Activated CD4-positive, alpha-beta memory T cell treated with anti-CD3 and anti-CD28 coated beads, Interleukin-2, amount 10 ng/mL, durations not matched to agents 7 days and 5 days (primary cell): ENCODE measurements at regions not wholly inside any gene's neighbourhood (a gene's known extent, or its start where the extent isn't known, plus 50 kb on each side); places are given as distances from the start of the nearest gene placed in this dataset.

Experiments
- CTCF ChIA-PET: fragments of 350-600 bp; sonication (Branson Sonifier 250); formaldehyde crosslinking; loops from one replicate; lab custom pipeline; 2021; ENCODE audit warnings: antibody characterized with exemption, inconsistent platforms; lab: Charles Lee
- POLR2A ChIA-PET: fragments of 350-600 bp; sonication (Branson Sonifier 250); formaldehyde crosslinking; loops from one replicate; lab custom pipeline; 2021; ENCODE audit warnings: antibody characterized with exemption; lab: Charles Lee
- DNase-seq: peaks from one replicate; pipeline ENCODE4 v3.0.0-alpha.2; 2020
- H3K27ac Mint-ChIP-seq: one replicate; pipeline ENCODE4 v1.8.0; 2021; ENCODE audit warnings: mild to moderate bottlenecking, mixed read lengths
- H3K27me3 Mint-ChIP-seq: one replicate; pipeline ENCODE4 v1.8.0; 2021; ENCODE audit warnings: mixed read lengths
- H3K36me3 Mint-ChIP-seq: one replicate; pipeline ENCODE4 v1.8.0; 2021; ENCODE audit warnings: low read depth, mixed read lengths
- H3K4me1 Mint-ChIP-seq: one replicate; pipeline ENCODE4 v1.8.0; 2021; ENCODE audit warnings: mixed read lengths
- H3K4me3 Mint-ChIP-seq: one replicate; pipeline ENCODE4 v1.8.0; 2021; ENCODE audit warnings: mild to moderate bottlenecking, mixed read lengths
- H3K9me3 Mint-ChIP-seq: one replicate; pipeline ENCODE4 v1.8.0; 2021; ENCODE audit warnings: mixed read lengths

GRCh38 chr20:24830649-24831048, 118.4 kb upstream of the CST7 start:
- Mint-ChIP-seq H3K4me1 (no peaks in the 10 kb centered on the region), H3K4me3 (no peak overlapping the region), H3K27ac (no peak overlapping the region), H3K9me3 (no peaks in the 10 kb centered on the region), H3K36me3 (no peaks in the 10 kb centered on the region), H3K27me3 (no peaks in the 10 kb centered on the region)
- DNase-seq, result no peak
- ChIA-PET CTCF (no interaction called here), POLR2A (no interaction called here)

GRCh38 chr20:24831232-24831631, 117.8 kb upstream of the CST7 start:
- H3K4me3 Mint-ChIP-seq, result no peak overlapping the region
- no peaks in the 10 kb centered on the region for H3K27me3 Mint-ChIP-seq
- no peaks in the 10 kb centered on the region for H3K9me3 Mint-ChIP-seq
- ChIA-PET POLR2A (no interaction called here), CTCF (no interaction called here)
- H3K27ac Mint-ChIP-seq, result no peak overlapping the region
- no peaks in the 10 kb centered on the region for H3K4me1 Mint-ChIP-seq
- DNase-seq, result no peak
- H3K36me3 Mint-ChIP-seq, result no peaks in the 10 kb centered on the region

- Mint-ChIP-seq H3K9me3 (no peaks in the 10 kb centered on the region), H3K27me3 (no peaks in the 10 kb centered on the region), H3K4me1 (no peaks in the 10 kb centered on the region), H3K27ac (no peak overlapping the region), H3K36me3 (no peaks in the 10 kb centered on the region), H3K4me3 (no peak overlapping the region)
- no peak for DNase-seq
- ChIA-PET POLR2A (no interaction called here), CTCF (no interaction called here)
Measured at GRCh38 chr20:24832518-24832917, 116.6 kb upstream of the CST7 start.

- ChIA-PET POLR2A (no interaction called here), CTCF (no interaction called here)
- no peak for DNase-seq
- no peaks in the 10 kb centered on the region for H3K36me3 Mint-ChIP-seq
- no peaks in the 10 kb centered on the region for H3K9me3 Mint-ChIP-seq
- no peaks in the 10 kb centered on the region for H3K4me1 Mint-ChIP-seq
- H3K4me3 Mint-ChIP-seq, result no peak overlapping the region
- no peaks in the 10 kb centered on the region for H3K27me3 Mint-ChIP-seq
- H3K27ac Mint-ChIP-seq, result no peak overlapping the region
Measured at GRCh38 chr20:24833592-24833991, 115.5 kb upstream of the CST7 start.

GRCh38 chr20:24834310-24834709, 114.8 kb upstream of the CST7 start:
- Mint-ChIP-seq H3K9me3 (no peaks in the 10 kb centered on the region), H3K27me3 (no peaks in the 10 kb centered on the region), H3K4me1 (peaks cover 6% of the 10 kb centered on the region), H3K4me3 (no peak overlapping the region), H3K27ac (no peak overlapping the region), H3K36me3 (no peaks in the 10 kb centered on the region)
- no peak for DNase-seq
- CTCF ChIA-PET, result no interaction called here
- POLR2A ChIA-PET, result no interaction called here

- H3K36me3 Mint-ChIP-seq, result no peaks in the 10 kb centered on the region
- no peak overlapping the region for H3K27ac Mint-ChIP-seq
- POLR2A ChIA-PET, result no interaction called here
- H3K4me1 Mint-ChIP-seq, result peaks cover 8% of the 10 kb centered on the region
- CTCF ChIA-PET, result no interaction called here
- H3K9me3 Mint-ChIP-seq, result no peaks in the 10 kb centered on the region
- no peak for DNase-seq
- H3K27me3 Mint-ChIP-seq, result peaks cover 3% of the 10 kb centered on the region
- no peak overlapping the region for H3K4me3 Mint-ChIP-seq
Measured at GRCh38 chr20:24835195-24835594, 113.9 kb upstream of the CST7 start.

- Mint-ChIP-seq H3K9me3 (no peaks in the 10 kb centered on the region), H3K27me3 (peaks cover 8% of the 10 kb centered on the region), H3K4me1 (peaks cover 8% of the 10 kb centered on the region), H3K27ac (no peak overlapping the region), H3K36me3 (no peaks in the 10 kb centered on the region), H3K4me3 (no peak overlapping the region)
- ChIA-PET POLR2A (no interaction called here), CTCF (no interaction called here)
- DNase-seq, result no peak
Measured at GRCh38 chr20:24836041-24836533, 113.0 kb upstream of the CST7 start.

GRCh38 chr20:24836661-24837299, 112.3 kb upstream of the CST7 start:
- no peak overlapping the region for H3K27ac Mint-ChIP-seq
- POLR2A ChIA-PET, result no interaction called here
- no peak overlapping the region for H3K4me3 Mint-ChIP-seq

GRCh38 chr20:24837781-24838450, 111.2 kb upstream of the CST7 start:
- POLR2A ChIA-PET, result no interaction called here
- H3K27ac Mint-ChIP-seq, result no peak overlapping the region
- peaks cover 10% of the 10 kb centered on the region for H3K27me3 Mint-ChIP-seq
- H3K4me1 Mint-ChIP-seq, result peaks cover 9% of the 10 kb centered on the region
- no peak for DNase-seq
- no peaks in the 10 kb centered on the region for H3K36me3 Mint-ChIP-seq
- CTCF ChIA-PET, result no interaction called here
- no peak overlapping the region for H3K4me3 Mint-ChIP-seq
- H3K9me3 Mint-ChIP-seq, result no peaks in the 10 kb centered on the region

More at GRCh38 chr20:24836661-24837299, 112.3 kb upstream of the CST7 start:
- DNase-seq, result no peak
- CTCF ChIA-PET, result no interaction called here
- peaks cover 8% of the 10 kb centered on the region for H3K27me3 Mint-ChIP-seq
- H3K36me3 Mint-ChIP-seq, result no peaks in the 10 kb centered on the region
- H3K4me1 Mint-ChIP-seq, result peaks cover 8% of the 10 kb centered on the region
- no peaks in the 10 kb centered on the region for H3K9me3 Mint-ChIP-seq

GRCh38 chr20:24838546-24839535, 110.2 kb upstream of the CST7 start:
- no peak for DNase-seq
- POLR2A ChIA-PET, result no interaction called here
- Mint-ChIP-seq H3K36me3 (no peaks in the 10 kb centered on the region), H3K4me3 (no peak overlapping the region), H3K27ac (no peak overlapping the region), H3K27me3 (peaks cover 17% of the 10 kb centered on the region), H3K4me1 (peaks cover 10% of the 10 kb centered on the region), H3K9me3 (no peaks in the 10 kb centered on the region)
- CTCF ChIA-PET, result no interaction called here

- Mint-ChIP-seq H3K4me1 (peaks cover 10% of the 10 kb centered on the region), H3K27me3 (peaks cover 17% of the 10 kb centered on the region), H3K36me3 (no peaks in the 10 kb centered on the region), H3K27ac (no peak overlapping the region), H3K9me3 (no peaks in the 10 kb centered on the region), H3K4me3 (no peak overlapping the region)
- POLR2A ChIA-PET, result no interaction called here
- CTCF ChIA-PET, result no interaction called here
- no peak for DNase-seq
Measured at GRCh38 chr20:24840121-24840713, 108.9 kb upstream of the CST7 start.

- Mint-ChIP-seq H3K4me3 (no peak overlapping the region), H3K36me3 (no peaks in the 10 kb centered on the region), H3K27ac (no peak overlapping the region), H3K4me1 (peaks cover 10% of the 10 kb centered on the region), H3K27me3 (peaks cover 27% of the 10 kb centered on the region), H3K9me3 (peaks cover 2% of the 10 kb centered on the region)
- CTCF ChIA-PET, result no interaction called here
- POLR2A ChIA-PET, result no interaction called here
- DNase-seq, result no peak
Measured at GRCh38 chr20:24842274-24842917, 106.7 kb upstream of the CST7 start.
